OCI-LY3 (cell line): ENCODE measurements at regions not wholly inside any gene's neighbourhood (a gene's known extent, or its start where the extent isn't known, plus 50 kb on each side); places are given as distances from the start of the nearest gene placed in this dataset.

Experiments used
- CTCF ChIP-seq: fragments of 200-600, 300-600 bp; sonication (generic); IDR thresholded peaks from 2 replicates; pipeline ENCODE4 v1.5.1; 2014; ENCODE audit warnings: antibody characterized with exemption, low read length, low read depth
- EZH2phosphoT487 ChIP-seq: fragments of 200-600 bp; shearing (Covaris generic); IDR thresholded peaks from 2 replicates; pipeline ENCODE4 v1.6.1; 2018; ENCODE audit warnings: antibody characterized with exemption, mixed run types, low read depth

GRCh38 chr6:115704028-115704427 lies 356.7 kb downstream of the FRK start:
- TF ChIP-seq CTCF, result no peak
- TF ChIP-seq EZH2phosphoT487, result no peak
